ENCODE measurements at regions not wholly inside any gene's neighbourhood (a gene's known extent, or its start where the extent isn't known, plus 50 kb on each side); places are given as distances from the start of the nearest gene placed in this dataset.

DNA sequence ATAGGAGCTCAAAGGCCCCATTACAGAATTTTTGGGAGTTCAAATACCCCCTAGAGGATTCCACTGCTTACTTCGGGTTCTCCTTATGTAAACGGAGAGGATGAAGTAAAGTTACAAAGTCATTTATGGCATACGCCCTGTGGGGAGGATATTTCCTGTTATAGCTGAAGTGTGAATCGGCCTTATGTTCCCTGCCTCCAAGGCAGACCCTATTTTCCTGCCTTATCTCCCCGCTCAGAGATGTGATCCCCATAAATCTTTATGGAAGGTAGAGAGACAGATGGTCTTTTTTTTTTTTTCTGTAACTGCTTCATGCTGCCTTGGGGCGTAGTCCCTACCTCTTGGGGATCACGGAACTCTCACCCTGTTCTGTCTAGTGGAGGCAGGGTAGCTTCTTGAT, 56.0 kb upstream of the DHX15 start:
- no peak for TF ChIP-seq FOXM1 (IDR thresholded peaks at IDR 0.05; ENCODE audit: low read depth)
- TF ChIP-seq USF1 (IDR thresholded peaks at IDR 0.05; ENCODE audit: borderline replicate concordance, low read depth): no peak
- TF ChIP-seq, protein P1, sequence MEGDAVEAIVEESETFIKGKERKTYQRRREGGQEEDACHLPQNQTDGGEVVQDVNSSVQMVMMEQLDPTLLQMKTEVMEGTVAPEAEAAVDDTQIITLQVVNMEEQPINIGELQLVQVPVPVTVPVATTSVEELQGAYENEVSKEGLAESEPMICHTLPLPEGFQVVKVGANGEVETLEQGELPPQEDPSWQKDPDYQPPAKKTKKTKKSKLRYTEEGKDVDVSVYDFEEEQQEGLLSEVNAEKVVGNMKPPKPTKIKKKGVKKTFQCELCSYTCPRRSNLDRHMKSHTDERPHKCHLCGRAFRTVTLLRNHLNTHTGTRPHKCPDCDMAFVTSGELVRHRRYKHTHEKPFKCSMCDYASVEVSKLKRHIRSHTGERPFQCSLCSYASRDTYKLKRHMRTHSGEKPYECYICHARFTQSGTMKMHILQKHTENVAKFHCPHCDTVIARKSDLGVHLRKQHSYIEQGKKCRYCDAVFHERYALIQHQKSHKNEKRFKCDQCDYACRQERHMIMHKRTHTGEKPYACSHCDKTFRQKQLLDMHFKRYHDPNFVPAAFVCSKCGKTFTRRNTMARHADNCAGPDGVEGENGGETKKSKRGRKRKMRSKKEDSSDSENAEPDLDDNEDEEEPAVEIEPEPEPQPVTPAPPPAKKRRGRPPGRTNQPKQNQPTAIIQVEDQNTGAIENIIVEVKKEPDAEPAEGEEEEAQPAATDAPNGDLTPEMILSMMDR (IDR thresholded peaks at IDR 0.05): no peak
- no peak for TF ChIP-seq JUND (IDR thresholded peaks at IDR 0.05)
- no peak for TF ChIP-seq TAF1 (IDR thresholded peaks at IDR 0.05; ENCODE audit: borderline replicate concordance, low read depth, low read length)

Data from SK-N-SH (cell line).